Uterus (tissue), 3 donors: ENCODE measurements at regions not wholly inside any gene's neighbourhood (a gene's known extent, or its start where the extent isn't known, plus 50 kb on each side); places are given as distances from the start of the nearest gene placed in this dataset.

Experiments
- DNase-seq, 2 donors: peaks; one replicate each; pipeline ENCODE4 v3.0.0-alpha.2; 2019 to 2020
- H3K27ac ChIP-seq, 2 donors: fragments of 200-600 bp; sonication (generic); 1 replicate in 1 of 2; 2 replicates in 1 of 2; pipeline ENCODE4 v1.5.1; 2016 to 2018
- H3K27me3 ChIP-seq, 2 donors: fragments of 200-600 bp; sonication (generic); one replicate each; pipeline ENCODE4 v1.5.1; 2018 to 2019; ENCODE audit warnings: control low read depth in 1 of 2
- H3K36me3 ChIP-seq, 2 donors: fragments of 200-600 bp; sonication (generic); one replicate each; pipeline ENCODE4 v1.5.1; 2019; ENCODE audit warnings: control low read depth in 1 of 2
- H3K4me1 ChIP-seq, 2 donors: fragments of 200-600 bp; sonication (generic); one replicate each; pipeline ENCODE4 v1.5.1; 2018 to 2019; ENCODE audit warnings: control low read depth in 1 of 2
- H3K4me3 ChIP-seq, 2 donors: fragments of 200-600 bp; sonication (generic); 1 replicate in 1 of 2; 2 replicates in 1 of 2; pipeline ENCODE4 v1.5.1; 2018 to 2019; ENCODE audit warnings: mild to moderate bottlenecking in 1 of 2
- H3K9me3 ChIP-seq, 2 donors: fragments of 200-600 bp; sonication (generic); one replicate each; pipeline ENCODE4 v1.5.1; 2019; ENCODE audit warnings: control low read depth in 1 of 2
- POLR2A ChIP-seq, 2 donors: fragments of 450-650 bp; IDR thresholded peaks; one replicate each; pipeline ENCODE4 v1.6.1; 2016; ENCODE audit warnings: antibody characterized with exemption in 2 of 2, mild to moderate bottlenecking in 1 of 2, moderate library complexity in 1 of 2
- intact Hi-C: fragments of 100-400 bp; cut with DNase I; formaldehyde crosslinking; loops from one replicate; pipeline ENCODE4 v1.15.1; 2023; ENCODE audit warnings: low total_unique reads
- TF ChIP-seq, protein P1 (sequence below), 4 experiments: fragments of 200-600 bp in 2 of 4; fragments of 450-650 bp in 2 of 4; sonication (generic) in 2 of 4; IDR thresholded peaks; one replicate each; pipeline ENCODE4 v1.5.1; 2016 to 2019; ENCODE audit warnings: antibody characterized with exemption in 4 of 4, mild to moderate bottlenecking in 2 of 4, moderate library complexity in 1 of 4
- donor health status: DM: yes; HTN: yes; CAD: no.

DNA sequence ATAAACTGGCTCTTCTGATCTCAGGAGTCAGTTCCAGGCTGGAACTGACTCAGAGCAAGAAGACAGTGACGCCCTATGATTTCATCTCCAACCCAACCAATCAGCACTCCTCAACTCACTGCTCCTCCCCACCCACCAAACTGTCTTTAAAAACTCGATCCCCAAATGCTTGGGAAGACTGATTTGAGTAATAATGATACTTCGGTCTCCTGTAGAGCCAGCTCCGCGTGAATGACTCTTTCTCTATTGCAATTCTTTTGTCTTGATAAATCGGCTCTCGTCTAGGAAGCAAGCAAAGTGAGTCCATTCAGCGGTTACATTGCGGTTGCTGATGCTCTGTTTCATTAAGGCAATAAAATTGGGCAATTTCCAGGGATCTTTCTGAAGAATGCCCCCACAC is 1025.3 kb upstream of the CNTNAP5 start:
- DNase-seq = no peak
- no peak overlapping the region for H3K4me3 ChIP-seq
- H3K4me1 ChIP-seq = no peaks in the 10 kb centered on the region
- H3K27me3 ChIP-seq = no peaks in the 10 kb centered on the region
- intact Hi-C loops = no loop called here
- TF ChIP-seq, protein P1, sequence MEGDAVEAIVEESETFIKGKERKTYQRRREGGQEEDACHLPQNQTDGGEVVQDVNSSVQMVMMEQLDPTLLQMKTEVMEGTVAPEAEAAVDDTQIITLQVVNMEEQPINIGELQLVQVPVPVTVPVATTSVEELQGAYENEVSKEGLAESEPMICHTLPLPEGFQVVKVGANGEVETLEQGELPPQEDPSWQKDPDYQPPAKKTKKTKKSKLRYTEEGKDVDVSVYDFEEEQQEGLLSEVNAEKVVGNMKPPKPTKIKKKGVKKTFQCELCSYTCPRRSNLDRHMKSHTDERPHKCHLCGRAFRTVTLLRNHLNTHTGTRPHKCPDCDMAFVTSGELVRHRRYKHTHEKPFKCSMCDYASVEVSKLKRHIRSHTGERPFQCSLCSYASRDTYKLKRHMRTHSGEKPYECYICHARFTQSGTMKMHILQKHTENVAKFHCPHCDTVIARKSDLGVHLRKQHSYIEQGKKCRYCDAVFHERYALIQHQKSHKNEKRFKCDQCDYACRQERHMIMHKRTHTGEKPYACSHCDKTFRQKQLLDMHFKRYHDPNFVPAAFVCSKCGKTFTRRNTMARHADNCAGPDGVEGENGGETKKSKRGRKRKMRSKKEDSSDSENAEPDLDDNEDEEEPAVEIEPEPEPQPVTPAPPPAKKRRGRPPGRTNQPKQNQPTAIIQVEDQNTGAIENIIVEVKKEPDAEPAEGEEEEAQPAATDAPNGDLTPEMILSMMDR (IDR thresholded peaks at IDR 0.05) = no peak
- H3K36me3 ChIP-seq = no peaks in the 10 kb centered on the region
- no peaks in the 10 kb centered on the region for H3K9me3 ChIP-seq
- no peak overlapping the region for H3K27ac ChIP-seq

DNA sequence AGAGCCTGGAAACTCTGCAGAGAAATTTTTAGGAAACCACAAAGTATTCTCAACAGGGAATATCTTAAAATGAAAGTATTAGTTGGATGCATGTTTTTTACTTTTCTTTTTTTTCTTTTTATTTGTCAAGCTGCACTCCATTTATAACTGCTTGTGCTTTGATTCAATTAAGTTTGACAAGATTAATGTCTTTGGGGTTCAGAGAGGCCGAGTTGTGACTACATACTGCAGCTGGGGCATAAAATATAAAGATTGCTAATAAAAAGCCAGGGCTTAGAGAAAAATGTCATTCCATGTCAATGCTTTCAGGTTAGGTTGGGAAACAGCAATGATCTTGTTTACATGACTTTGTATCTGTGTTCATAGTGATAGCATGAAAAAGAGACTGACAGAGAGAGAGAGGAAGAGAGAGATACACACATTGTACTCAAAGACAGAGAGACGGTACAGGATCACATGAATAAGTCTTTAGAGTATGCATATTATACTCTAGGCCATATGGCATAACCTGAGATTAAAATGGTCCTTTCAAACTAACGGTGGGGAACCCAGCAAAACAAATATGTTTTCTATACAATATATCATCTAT is 1022.3 kb upstream of the CNTNAP5 start:
- Histone ChIP-seq H3K27ac (no peak overlapping the region), H3K27me3 (no peaks in the 10 kb centered on the region), H3K4me3 (no peak overlapping the region), H3K4me1 (no peaks in the 10 kb centered on the region), H3K9me3 (no peaks in the 10 kb centered on the region), H3K36me3 (no peaks in the 10 kb centered on the region)
- no peak for TF ChIP-seq POLR2A (IDR thresholded peaks at IDR 0.05)
- TF ChIP-seq, protein P1 (IDR thresholded peaks at IDR 0.05) = no peak
- intact Hi-C loops = no loop called here
- DNase-seq = no peak

DNA sequence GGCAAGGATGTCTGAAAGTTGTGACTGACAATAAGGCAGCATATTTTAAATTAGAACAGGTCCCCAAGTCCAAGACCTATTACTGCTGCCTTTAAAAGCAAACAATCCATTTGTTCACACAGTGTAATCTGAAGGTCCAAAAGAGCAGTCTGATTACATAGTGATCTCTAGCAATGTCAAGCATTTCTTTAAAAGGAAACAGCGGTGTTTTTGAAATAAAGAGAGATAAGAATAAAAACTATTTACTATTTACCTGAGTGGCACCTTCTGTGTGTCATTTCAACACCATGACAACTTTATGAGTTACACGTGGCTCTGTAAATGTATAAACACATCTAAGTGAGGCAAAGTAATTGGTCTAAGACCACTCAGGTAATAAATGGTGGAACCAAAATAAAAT is 1009.9 kb upstream of the CNTNAP5 start:
- no peak for TF ChIP-seq POLR2A (IDR thresholded peaks at IDR 0.05)
- TF ChIP-seq, protein P1 (IDR thresholded peaks at IDR 0.05) = no peak
- Histone ChIP-seq H3K27me3 (no peaks in the 10 kb centered on the region), H3K27ac (no peak overlapping the region), H3K4me1 (no peaks in the 10 kb centered on the region), H3K9me3 (no peaks in the 10 kb centered on the region), H3K36me3 (no peaks in the 10 kb centered on the region), H3K4me3 (no peak overlapping the region)
- DNase-seq = no peak
- intact Hi-C loops = no loop called here

DNA sequence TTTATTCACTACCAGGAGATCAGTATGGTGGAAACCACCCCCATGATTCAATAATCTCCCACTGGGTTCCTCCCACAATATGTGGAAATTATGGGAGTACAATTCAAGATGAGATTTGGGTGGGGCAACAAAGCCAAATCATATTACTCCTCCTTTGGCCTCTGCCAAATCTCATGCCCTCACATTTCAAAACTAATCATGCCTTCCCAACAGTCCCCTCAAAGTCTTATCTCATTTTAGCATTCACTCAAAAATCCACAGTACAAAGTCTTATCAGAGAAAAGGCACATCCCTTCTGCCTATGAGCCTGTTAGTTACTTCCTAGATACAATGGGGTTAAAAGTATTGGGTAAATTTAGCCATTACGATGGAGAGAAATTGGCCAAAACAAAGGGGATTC is 989.5 kb upstream of the CNTNAP5 start:
- Histone ChIP-seq H3K36me3 (no peaks in the 10 kb centered on the region), H3K4me1 (no peaks in the 10 kb centered on the region), H3K9me3 (no peaks in the 10 kb centered on the region), H3K27ac (no peak overlapping the region), H3K4me3 (no peak overlapping the region), H3K27me3 (no peaks in the 10 kb centered on the region)
- intact Hi-C loops = no loop called here
- no peak for DNase-seq
- no peak for TF ChIP-seq POLR2A (IDR thresholded peaks at IDR 0.05)
- TF ChIP-seq, protein P1 (IDR thresholded peaks at IDR 0.05) = no peak

DNA sequence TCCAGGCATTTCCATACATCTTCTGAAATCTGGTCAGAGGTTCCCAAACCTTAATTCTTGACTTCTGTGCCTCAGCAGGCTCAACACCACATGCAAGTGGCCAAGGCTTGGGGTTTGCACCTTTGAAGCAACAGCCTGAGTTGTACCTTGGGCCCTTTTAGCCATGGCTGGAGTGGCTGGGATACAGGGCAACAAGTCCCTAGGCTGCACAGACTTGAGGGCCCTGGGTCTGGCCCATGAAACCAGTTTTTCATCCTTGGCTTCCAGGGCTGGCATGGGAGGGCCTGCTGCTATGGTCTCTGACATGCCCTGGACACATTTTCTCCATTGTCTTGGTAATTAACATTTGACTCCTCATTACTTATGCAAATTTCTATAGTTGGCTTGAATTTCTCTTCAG is 988.8 kb upstream of the CNTNAP5 start:
- H3K4me1 ChIP-seq = no peaks in the 10 kb centered on the region
- H3K27ac ChIP-seq = no peak overlapping the region
- H3K9me3 ChIP-seq = no peaks in the 10 kb centered on the region
- DNase-seq = no peak
- H3K36me3 ChIP-seq = no peaks in the 10 kb centered on the region
- no peak for TF ChIP-seq POLR2A (IDR thresholded peaks at IDR 0.05)
- TF ChIP-seq, protein P1 (IDR thresholded peaks at IDR 0.05) = no peak
- no peaks in the 10 kb centered on the region for H3K27me3 ChIP-seq
- no peak overlapping the region for H3K4me3 ChIP-seq
- intact Hi-C loops = no loop called here
